Spleen (tissue), 11 donors: ENCODE measurements at regions not wholly inside any gene's neighbourhood (a gene's known extent, or its start where the extent isn't known, plus 50 kb on each side); places are given as distances from the start of the nearest gene placed in this dataset.
"Not testable (repeated sequence)": the region's sequence is repeated elsewhere in the genome, so short reads cannot be mapped to it uniquely, and the experiment has no call there.

ENCODE experiments used
- DNase-seq: peaks from one replicate; pipeline ENCODE4 v3.0.0-alpha.2; 2020
- H3K27ac ChIP-seq, 8 donors: fragments of 200-600 bp; sonication (generic) in 7 of 8; 1 replicate in 4 of 8; 2 replicates in 4 of 8; pipeline versions ENCODE4 v1.5.0 to v1.8.0; 2016 to 2021; ENCODE audit warnings: inconsistent platforms in 4 of 8, mild to moderate bottlenecking in 4 of 8, moderate library complexity in 1 of 8
- H3K27me3 ChIP-seq, 7 donors: fragments of 200-600 bp; sonication (generic) in 6 of 7; replicated peaks in 1 of 7; 1 replicate in 4 of 7; 2 replicates in 3 of 7; pipeline versions ENCODE4 v1.5.0 to v1.8.0; 2016 to 2021; ENCODE audit warnings: inconsistent platforms in 3 of 7, mild to moderate bottlenecking in 1 of 7
- H3K36me3 ChIP-seq, 6 donors: fragments of 200-600 bp; sonication (generic) in 5 of 6; 1 replicate in 4 of 6; 2 replicates in 2 of 6; pipeline versions ENCODE4 v1.5.0 to v1.8.0; 2016 to 2021; ENCODE audit warnings: inconsistent platforms in 2 of 6
- H3K4me1 ChIP-seq, 6 donors: fragments of 200-600 bp; sonication (generic) in 5 of 6; 1 replicate in 3 of 6; 2 replicates in 3 of 6; pipeline versions ENCODE4 v1.5.0 to v1.8.0; 2016 to 2021; ENCODE audit warnings: inconsistent platforms in 3 of 6
- H3K4me3 ChIP-seq, 8 donors: fragments of 200-600 bp; sonication (generic) in 7 of 8; 1 replicate in 4 of 8; 2 replicates in 4 of 8; pipeline versions ENCODE4 v1.5.0 to v1.8.0; 2016 to 2021; ENCODE audit warnings: inconsistent platforms in 4 of 8, mild to moderate bottlenecking in 4 of 8, moderate library complexity in 2 of 8
- H3K9me3 ChIP-seq, 8 donors: fragments of 200-600 bp; sonication (generic) in 7 of 8; 1 replicate in 4 of 8; 2 replicates in 4 of 8; pipeline versions ENCODE4 v1.5.0 to v1.8.0; 2016 to 2021; ENCODE audit warnings: inconsistent platforms in 4 of 8
- POLR2A ChIP-seq, 3 donors: fragments of 450-650 bp; IDR thresholded peaks; one replicate each; pipeline ENCODE4 v1.5.1; 2017; ENCODE audit warnings: antibody characterized with exemption in 3 of 3, mild to moderate bottlenecking in 1 of 3
- POLR2AphosphoS5 ChIP-seq, 3 donors: sonication (generic); formaldehyde crosslinking; IDR thresholded peaks; one replicate each; pipeline ENCODE4 v1.5.1; 2017; ENCODE audit warnings: antibody characterized with exemption in 3 of 3
- WGBS, 5 donors: extraction: QIAGEN DNeasy Blood & Tissue Kit in 3 of 5; methylation state at CpG; one replicate each; pipeline versions ENCODE4 v1.1.5 to v1.1.7; 2013 to 2018; 5-methylcytosine and 5-hydroxymethylcytosine counted together
- intact Hi-C: fragments of 100-400 bp; cut with DNase I; formaldehyde crosslinking; loops from one replicate; pipeline ENCODE4 v1.15.0; 2023; ENCODE audit warnings: low total_unique reads
- TF ChIP-seq, protein P1 (sequence below), 11 experiments: fragments of 200-600 bp in 7 of 11; fragments of 450-650 bp in 4 of 11; sonication (generic) in 4 of 11; IDR thresholded peaks in 8 of 11; conservative IDR thresholded peaks in 3 of 11; 1 replicate in 7 of 11; 2 replicates in 4 of 11; pipeline versions ENCODE4 v1.4.0 to v1.8.0; 2016 to 2021; ENCODE audit warnings: antibody characterized with exemption in 11 of 11, inconsistent platforms in 4 of 11, mild to moderate bottlenecking in 1 of 11
- donor health status: healthy with polysubstance abuse.
- donor health status: DM: no; HTN: no; CAD: no; lungs with moderate emphysema.
- donor health status: DM: no; HTN: no; CAD: no.
- donor health status: Bipolar disorder and iron deficiency.
- donor health status: healthy.
- donor health status: DM: no; HTN: no; CAD: no.
- donor health status: DM: yes; HTN: yes; CAD: no.

DNA sequence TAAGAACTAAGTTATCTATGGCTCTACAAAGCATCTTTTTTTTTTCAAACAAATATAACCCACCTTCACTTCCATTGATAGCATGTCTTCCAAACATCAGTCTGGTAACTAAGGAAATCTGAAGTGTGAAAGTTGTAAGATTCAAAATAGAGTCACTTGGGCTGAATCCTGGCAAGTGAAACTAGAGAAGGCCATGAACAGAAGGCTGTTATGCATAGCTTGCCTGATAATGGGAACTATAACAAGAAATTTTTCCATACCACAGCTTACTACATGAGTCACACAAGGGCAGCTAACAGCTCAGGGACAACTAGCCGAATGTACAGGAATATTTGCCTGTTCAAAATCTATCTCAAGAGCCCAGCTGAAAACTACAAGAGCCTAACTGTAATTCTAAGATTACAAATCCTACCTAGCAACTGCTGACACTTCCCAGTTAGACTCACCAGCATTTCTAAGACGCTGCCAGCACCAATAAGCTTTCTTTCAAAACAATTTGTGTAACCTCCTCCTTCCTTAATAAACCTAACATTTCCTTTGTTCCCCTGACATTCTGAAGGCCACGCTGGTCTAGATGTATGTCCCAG is 1066.5 kb downstream of the PLOD2 start:
- intact Hi-C loops = no loop called here
- H3K4me3 ChIP-seq = no peak overlapping the region
- no peaks in the 10 kb centered on the region for H3K9me3 ChIP-seq
- no peaks in the 10 kb centered on the region for H3K36me3 ChIP-seq
- TF ChIP-seq POLR2AphosphoS5 (IDR thresholded peaks at IDR 0.05) (no peak), POLR2A (IDR thresholded peaks at IDR 0.05) (no peak)
- TF ChIP-seq, protein P1, sequence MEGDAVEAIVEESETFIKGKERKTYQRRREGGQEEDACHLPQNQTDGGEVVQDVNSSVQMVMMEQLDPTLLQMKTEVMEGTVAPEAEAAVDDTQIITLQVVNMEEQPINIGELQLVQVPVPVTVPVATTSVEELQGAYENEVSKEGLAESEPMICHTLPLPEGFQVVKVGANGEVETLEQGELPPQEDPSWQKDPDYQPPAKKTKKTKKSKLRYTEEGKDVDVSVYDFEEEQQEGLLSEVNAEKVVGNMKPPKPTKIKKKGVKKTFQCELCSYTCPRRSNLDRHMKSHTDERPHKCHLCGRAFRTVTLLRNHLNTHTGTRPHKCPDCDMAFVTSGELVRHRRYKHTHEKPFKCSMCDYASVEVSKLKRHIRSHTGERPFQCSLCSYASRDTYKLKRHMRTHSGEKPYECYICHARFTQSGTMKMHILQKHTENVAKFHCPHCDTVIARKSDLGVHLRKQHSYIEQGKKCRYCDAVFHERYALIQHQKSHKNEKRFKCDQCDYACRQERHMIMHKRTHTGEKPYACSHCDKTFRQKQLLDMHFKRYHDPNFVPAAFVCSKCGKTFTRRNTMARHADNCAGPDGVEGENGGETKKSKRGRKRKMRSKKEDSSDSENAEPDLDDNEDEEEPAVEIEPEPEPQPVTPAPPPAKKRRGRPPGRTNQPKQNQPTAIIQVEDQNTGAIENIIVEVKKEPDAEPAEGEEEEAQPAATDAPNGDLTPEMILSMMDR (IDR thresholded peaks at IDR 0.05 in 8 of 11, conservative IDR thresholded peaks at IDR 0.05 in 3 of 11) = no peak
- H3K27me3 ChIP-seq = no peaks in the 10 kb centered on the region
- H3K27ac ChIP-seq = no peak overlapping the region
- no peak for DNase-seq
- WGBS, 5 donors = 13 to 23% (median 14%) methylated on average over 3 of the region's 3 CpGs
- no peaks in the 10 kb centered on the region for H3K4me1 ChIP-seq

DNA sequence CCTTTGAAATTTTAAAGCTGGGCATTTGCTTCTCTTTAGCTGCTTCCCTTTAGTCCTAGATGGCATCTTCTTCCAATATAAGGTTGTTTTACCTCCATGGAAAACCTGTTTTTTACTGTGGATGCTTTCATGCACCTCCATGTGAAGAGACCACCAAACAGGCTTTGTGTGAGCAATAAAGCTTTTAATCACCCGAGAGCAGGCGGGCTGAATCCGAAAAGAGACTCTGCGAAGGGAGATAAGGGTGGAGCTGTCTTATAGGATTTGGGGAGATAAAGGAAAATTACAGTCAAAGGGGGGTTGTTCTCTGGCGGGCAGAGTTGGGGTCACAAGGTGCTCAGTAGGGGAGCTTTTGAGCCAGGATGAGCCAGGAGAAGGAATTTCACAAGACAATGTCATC is 1049.8 kb downstream of the PLOD2 start:
- intact Hi-C loops = not testable (repeated sequence)
- WGBS, 5 donors = 88 to 96% (median 91%) methylated on average over 5 of the region's 5 CpGs

DNA sequence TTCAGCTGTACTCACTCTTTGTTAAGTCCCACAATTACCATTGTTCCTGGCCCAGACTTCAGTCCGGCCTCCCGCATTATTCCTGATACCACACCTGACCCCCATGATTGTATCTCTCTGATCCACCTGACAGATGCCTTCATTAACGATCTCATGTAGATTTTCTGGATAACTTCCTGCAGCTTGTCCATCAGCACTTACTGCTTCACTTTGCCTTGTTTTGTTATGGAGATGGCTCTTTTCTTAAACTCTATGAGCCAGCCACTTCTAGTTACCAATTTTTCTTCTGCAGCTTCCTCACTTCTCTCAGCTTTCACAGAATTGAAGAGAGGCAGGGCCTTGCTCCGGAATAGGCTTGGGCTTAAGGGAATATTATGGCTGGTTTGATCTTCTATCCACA is 1044.2 kb downstream of the PLOD2 start:
- H3K4me1 ChIP-seq = no peaks in the 10 kb centered on the region
- TF ChIP-seq, protein P1 (IDR thresholded peaks at IDR 0.05 in 8 of 11, conservative IDR thresholded peaks at IDR 0.05 in 3 of 11) = no peak
- no peak for TF ChIP-seq POLR2AphosphoS5 (IDR thresholded peaks at IDR 0.05)
- no peak for TF ChIP-seq POLR2A (IDR thresholded peaks at IDR 0.05)
- no peaks in the 10 kb centered on the region for H3K36me3 ChIP-seq
- H3K27me3 ChIP-seq = no peaks in the 10 kb centered on the region
- WGBS, 5 donors = 82 to 96% (median 90%) methylated on average over 4 of the region's 4 CpGs
- intact Hi-C loops = no loop called here
- H3K9me3 ChIP-seq = no peaks in the 10 kb centered on the region
- H3K4me3 ChIP-seq = no peak overlapping the region
- no peak for DNase-seq
- no peak overlapping the region for H3K27ac ChIP-seq

More for the DNA sequence above, 1049.8 kb downstream of the PLOD2 start:
- not testable (repeated sequence) for H3K4me3 ChIP-seq, H3K4me1 ChIP-seq, H3K27ac ChIP-seq, DNase-seq, H3K36me3 ChIP-seq, H3K27me3 ChIP-seq, H3K9me3 ChIP-seq

DNA sequence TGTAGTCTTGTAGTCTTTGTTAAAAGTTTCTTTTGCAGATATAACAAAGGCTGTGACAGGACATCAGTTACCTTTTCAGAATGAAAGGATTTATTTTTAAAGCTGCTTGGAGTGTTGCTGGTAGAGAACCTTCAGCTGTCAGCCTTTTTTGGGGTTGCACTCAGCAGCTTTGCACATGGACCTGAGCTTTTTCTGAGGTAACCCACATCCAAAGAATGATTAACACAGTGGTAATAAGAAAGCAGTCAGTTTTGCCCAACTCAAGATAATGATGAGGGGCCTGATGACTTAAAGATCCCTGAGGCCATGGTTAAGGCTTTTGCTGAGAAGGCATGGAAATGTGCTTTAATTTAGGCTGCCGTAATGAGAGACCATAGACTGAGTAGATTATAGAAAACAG is 1042.7 kb downstream of the PLOD2 start:
- intact Hi-C loops = no loop called here
- Histone ChIP-seq H3K4me3 (no peak overlapping the region), H3K27me3 (no peaks in the 10 kb centered on the region), H3K4me1 (no peaks in the 10 kb centered on the region), H3K27ac (no peak overlapping the region), H3K36me3 (no peaks in the 10 kb centered on the region), H3K9me3 (no peaks in the 10 kb centered on the region)
- no peak for DNase-seq
- TF ChIP-seq POLR2AphosphoS5 (IDR thresholded peaks at IDR 0.05) (no peak), POLR2A (IDR thresholded peaks at IDR 0.05) (no peak)
- TF ChIP-seq, protein P1 (IDR thresholded peaks at IDR 0.05 in 8 of 11, conservative IDR thresholded peaks at IDR 0.05 in 3 of 11) = no peak
- 84 to 97% (median 95%) methylated on average over 1 of the region's 1 CpG for WGBS, 5 donors
